Fibroblast of peridontal ligament (primary cell): ENCODE measurements at regions not wholly inside any gene's neighbourhood (a gene's known extent, or its start where the extent isn't known, plus 50 kb on each side); places are given as distances from the start of the nearest gene placed in this dataset.

Experiments
- DNase-seq: peaks from one replicate; pipeline ENCODE4 v3.0.0-alpha.2; 2010; ENCODE audit errors: extremely low read depth

GRCh38 chr4:14835708-14836425 lies 166.4 kb upstream of the CPEB2 start:
- DNase-seq = no peak

DNA sequence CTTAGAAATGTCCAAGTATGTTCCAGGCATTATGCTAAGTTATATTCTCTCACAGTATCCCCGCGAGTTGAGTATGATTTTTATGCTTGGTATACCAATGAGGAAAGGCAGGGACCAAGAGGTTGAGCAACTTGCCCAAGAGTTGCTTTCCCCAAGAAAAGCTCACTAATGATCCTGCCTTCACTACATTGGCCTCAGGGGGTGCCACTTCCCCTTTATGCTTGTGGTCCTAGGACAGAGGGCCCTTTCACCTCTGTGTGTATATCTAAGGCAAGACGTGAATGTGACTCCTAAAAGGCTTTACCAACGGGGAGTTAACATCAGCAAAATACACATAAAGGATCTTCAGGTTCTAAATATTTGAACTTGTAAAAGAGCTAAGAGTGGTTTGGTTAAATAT lies 164.4 kb upstream of the CPEB2 start:
- DNase-seq = no peak

DNA sequence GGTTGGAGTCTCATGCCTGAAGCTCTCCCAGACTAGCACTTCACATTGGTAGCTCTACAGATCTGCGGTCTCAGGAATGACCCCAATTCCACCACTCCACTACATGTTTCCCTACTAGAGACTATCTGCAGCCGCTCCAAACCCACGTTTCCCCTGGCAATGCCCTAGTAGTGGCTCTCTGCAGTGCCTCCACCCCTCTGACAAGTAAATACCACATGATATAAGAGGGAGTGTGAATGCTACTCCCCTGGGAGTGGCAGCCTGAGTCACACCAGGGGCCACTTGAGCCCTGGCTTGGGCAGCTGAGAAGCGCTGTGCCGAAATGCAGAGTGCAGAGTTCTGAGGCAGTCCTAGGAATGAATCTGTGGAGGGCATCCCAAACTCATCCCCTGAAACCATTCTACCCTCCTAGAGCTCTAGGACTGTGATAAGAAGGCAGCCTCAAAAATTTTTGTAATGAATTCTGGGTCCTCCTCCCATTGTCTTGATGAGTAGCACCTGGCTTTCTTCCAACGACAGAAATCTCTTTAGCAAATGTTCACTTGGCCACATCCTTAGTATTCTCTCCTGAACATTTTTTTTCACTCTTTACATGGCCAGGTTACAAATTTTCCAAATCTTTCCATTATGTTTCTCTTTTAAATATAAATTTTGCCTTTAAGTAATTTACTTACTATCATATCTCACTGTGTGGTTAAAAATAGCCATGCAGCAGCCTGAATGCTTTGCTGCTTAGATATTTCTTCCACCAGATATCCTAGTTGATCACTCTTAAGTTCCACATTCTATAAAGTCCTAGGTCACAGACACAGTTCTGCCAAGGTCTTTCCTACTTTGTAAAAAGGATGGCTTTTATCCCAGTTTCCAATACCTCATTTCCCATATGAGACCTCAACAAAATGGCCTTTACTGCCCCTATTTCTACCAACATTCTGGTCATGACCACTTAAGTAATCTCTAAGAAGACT lies 160.2 kb upstream of the CPEB2 start:
- peak; percentile 24 for DNase-seq

DNA sequence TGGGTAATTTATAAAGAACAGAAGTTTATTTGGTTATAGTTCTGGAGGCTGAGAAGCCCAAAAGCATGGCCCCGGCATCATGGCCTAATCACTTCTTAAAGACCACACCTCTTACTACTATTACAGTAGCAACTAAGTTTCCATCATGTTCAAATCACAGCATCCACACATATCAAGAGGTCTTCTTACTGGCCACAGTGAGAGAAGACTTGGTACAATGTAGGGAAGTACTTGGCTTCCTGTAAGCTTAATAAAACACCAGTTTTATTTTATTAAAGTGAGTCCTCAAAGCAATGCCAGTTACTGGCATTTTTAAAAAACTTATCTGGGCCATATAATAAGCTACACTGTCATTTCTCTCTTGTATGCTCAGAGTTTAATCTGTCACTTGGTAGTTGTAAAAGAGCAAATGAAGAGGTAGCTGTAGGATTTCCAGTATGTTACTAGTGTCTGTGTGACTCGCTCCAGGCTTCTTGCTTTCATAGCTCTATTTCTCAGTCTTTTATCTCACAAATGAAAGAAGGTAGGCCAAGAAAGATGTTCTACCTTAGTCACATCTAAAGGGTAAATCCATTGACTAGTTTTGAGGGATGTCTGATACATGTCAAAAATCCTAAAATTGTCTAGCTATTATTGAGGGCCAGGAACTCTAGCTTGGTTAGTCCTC lies 159.2 kb upstream of the CPEB2 start:
- DNase-seq = no peak

- no peak for DNase-seq
Measured at GRCh38 chr4:14844061-14844460, 158.2 kb upstream of the CPEB2 start.

- no peak for DNase-seq
Measured at GRCh38 chr4:14848229-14848628, 154.1 kb upstream of the CPEB2 start.

GRCh38 chr4:14850455-14851097 lies 151.7 kb upstream of the CPEB2 start:
- no peak for DNase-seq

DNA sequence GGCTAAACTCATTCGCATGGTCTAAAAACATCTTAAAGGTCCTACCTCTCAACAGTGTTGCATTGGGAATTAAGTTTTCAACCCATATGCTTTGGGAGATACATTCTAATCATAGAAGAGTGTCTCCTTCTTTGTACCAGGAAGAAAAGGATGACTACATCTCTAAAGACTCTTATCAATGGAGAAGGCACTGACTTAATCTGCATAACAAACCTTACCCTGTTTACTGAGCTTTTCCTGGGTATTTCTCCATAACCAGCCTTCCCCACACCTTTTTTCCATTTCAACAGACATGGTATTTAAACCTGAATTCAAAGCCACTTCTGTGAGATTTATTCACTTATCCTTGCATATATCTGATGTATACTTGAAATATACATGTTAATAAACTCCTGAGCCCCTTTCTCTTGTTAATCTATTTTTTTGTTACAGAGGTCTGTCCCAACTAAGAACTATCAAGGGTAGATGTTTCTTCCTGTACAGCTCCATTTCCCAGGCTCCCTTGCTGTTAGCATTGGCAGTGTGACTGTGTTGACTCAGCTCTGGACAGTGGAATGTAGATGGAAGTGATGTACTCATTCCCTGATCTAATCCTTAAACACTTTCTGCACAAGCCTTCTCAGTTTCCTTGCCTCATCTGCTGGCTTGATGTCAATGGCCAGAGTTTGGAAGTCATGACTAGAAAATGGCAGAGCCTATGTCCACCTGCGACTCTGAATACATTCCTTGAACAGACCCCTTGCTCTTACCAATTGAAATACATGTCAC lies 148.9 kb upstream of the CPEB2 start:
- DNase-seq = peak; percentile 96

DNA sequence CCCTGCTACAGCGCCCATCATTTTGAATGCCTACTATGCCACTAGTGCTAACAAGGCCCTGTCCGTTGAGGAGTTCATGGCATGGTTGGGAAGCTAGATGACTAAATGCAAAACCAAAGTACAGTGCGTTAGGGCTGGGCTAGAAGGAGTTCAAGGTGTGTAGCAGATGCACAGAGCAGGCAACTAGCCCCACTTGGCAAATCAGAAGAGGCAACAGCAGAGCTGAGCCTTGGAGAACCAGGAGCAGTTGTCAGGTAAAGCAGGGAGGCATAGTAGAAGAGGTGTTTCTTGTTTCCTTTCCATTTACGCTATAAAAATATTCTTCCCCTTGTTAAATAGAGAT lies 146.6 kb upstream of the CPEB2 start:
- no peak for DNase-seq

- peak; percentile 99 for DNase-seq
Measured at GRCh38 chr4:14856062-14856933, 146.0 kb upstream of the CPEB2 start.

- no peak for DNase-seq
Measured at GRCh38 chr4:14856934-14857235, 145.4 kb upstream of the CPEB2 start.

GRCh38 chr4:14857475-14857874 lies 144.8 kb upstream of the CPEB2 start:
- no peak for DNase-seq

GRCh38 chr4:14857981-14858380 lies 144.3 kb upstream of the CPEB2 start:
- no peak for DNase-seq

DNA sequence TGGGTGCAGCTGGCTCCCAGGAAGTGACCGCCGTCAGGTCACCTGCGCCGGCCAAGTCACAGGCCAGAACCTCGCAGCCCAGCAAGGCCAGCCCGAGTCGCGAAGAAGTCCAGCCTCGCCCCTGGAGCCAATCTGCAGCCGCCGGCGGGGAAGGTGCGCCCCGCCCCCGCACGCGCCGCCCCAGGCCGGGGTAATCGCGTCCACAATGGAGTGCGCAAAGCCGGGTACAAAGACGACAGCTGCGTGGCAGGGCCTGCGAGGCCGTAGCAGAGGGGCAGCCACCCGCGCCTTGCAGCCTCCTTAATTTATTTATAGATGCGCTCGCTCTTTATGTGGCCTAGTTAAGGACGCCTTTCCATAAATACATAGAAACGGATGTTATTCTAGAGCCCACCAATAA lies 139.4 kb upstream of the CPEB2 start:
- DNase-seq = no peak

GRCh38 chr4:14863418-14864364 lies 138.6 kb upstream of the CPEB2 start:
- DNase-seq = peak; percentile 40

DNA sequence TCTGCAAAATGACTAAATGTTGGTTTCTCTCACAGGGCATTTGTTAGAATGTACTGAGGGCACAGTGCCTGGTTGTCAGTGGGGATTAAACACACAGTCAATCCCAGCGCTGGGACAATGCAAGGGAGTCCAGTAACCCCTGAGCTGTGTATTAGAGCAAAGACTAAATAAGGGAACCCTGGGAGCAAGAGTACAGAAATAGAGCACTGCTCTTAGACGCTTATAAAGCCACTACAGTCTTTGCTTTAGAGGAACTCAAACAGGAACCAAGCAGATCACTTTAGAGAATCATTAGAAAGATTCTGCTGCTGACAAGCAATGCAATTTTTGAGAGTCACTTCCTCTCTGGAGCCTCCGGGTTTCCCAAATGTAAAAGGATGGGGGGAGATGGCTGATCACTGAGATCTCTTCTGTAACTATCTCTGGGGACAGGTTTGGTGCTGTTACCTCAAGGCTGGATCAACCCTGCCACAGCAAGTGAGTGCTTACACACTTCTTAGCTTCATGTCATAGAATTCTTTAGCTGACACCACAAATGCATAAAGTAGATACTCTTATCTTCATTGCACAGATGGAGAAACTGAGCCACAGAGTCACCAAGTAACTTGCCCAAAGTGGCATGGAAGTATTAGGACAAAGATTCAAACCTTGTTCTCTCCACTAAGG lies 137.8 kb upstream of the CPEB2 start:
- no peak for DNase-seq

DNA sequence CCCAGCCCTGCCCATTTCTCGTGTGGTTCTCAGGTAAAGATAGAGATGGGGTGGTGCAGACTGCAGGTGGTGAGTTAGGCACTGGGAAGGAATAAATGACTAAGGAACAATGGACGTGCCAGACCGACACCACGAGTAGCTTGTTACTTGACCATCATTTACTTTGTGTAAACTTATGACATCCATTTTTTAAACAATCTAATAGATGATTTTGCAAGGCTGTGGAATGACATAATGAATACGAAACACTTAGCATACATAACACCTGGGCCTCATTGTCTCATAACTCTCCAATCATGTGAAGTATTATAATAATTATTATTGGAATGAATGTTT lies 137.3 kb upstream of the CPEB2 start:
- DNase-seq = no peak

DNA sequence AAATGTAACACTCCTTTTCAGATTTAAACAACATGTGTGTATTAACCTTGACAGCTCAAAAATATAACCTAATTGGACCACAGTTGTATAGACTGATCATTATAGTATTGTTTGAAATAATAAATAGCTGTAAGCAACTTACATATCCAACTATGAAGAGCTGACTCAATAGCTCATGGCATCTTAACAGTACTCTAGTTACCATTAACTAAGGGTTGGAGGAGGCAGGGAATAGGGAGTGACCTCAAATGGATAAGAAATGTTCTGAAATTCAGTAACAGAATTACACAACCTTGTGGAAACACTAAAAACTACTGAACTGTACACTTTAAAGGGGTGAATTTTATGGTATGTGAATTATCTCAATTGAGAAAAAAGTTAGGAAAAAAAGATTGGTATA lies 136.5 kb upstream of the CPEB2 start:
- DNase-seq = peak; percentile 47

- DNase-seq = no peak
Measured at GRCh38 chr4:14867847-14868246, 134.4 kb upstream of the CPEB2 start.
